SK-N-SH (cell line): ENCODE measurements at regions not wholly inside any gene's neighbourhood (a gene's known extent, or its start where the extent isn't known, plus 50 kb on each side); places are given as distances from the start of the nearest gene placed in this dataset.

Experiments used
- CTCF ChIA-PET: fragments of 300-600, 350-600 bp; formaldehyde crosslinking; extraction: SDS; loops from one replicate; lab custom pipeline; 2021; lab: Yijun Ruan, JAX
- POLR2A ChIA-PET: fragments of 350-600 bp; sonication (Branson Sonifier 250); formaldehyde crosslinking; extraction: SDS; loops from one replicate; lab custom pipeline; 2020; ENCODE audit warnings: antibody characterized with exemption, inconsistent platforms; lab: Yijun Ruan, JAX
- DNase-seq: peaks from one replicate; pipeline ENCODE4 v3.0.0; 2012
- H2AFZ ChIP-seq: fragments of 200-600 bp; sonication (generic); 2 replicates; pipeline ENCODE4 v1.8.1; 2016; ENCODE audit warnings: antibody characterized with exemption, mild to moderate bottlenecking, low read depth
- H3F3A ChIP-seq: fragments of 200-600 bp; sonication (generic); replicated peaks from 2 replicates; pipeline ENCODE3; 2016; ENCODE audit warnings: antibody characterized with exemption, mild to moderate bottlenecking; ENCODE audit not compliant: insufficient read depth
- H3K27ac ChIP-seq, 2 experiments: fragments of 200-500 bp in 1 of 2; fragments of 200-600 bp in 1 of 2; sonication (Bioruptor generic) in 1 of 2; sonication (generic), shearing (Covaris generic) in 1 of 2; 2 replicates each; pipeline versions ENCODE4 v1.5.1 to v1.6.1; 2014 to 2016; ENCODE audit warnings: low read depth in 2 of 2, inconsistent platforms in 1 of 2, low read length in 1 of 2, mild to moderate bottlenecking in 1 of 2, mixed read lengths in 1 of 2
- H3K27me3 ChIP-seq: fragments of 200-600 bp; sonication (generic), shearing (Covaris generic); 2 replicates; pipeline ENCODE4 v1.6.1; 2016; ENCODE audit warnings: mixed run types; ENCODE audit not compliant: insufficient read depth
- H3K36me3 ChIP-seq, 2 experiments: fragments of 200-500 bp in 1 of 2; fragments of 200-600 bp in 1 of 2; sonication (Bioruptor generic) in 1 of 2; sonication (generic) in 1 of 2; replicated peaks in 1 of 2; 2 replicates each; pipeline versions ENCODE3 to v1.5.1; 2014 to 2016; ENCODE audit warnings: low read length in 1 of 2, mild to moderate bottlenecking in 1 of 2; ENCODE audit not compliant: insufficient read depth in 2 of 2, control insufficient read depth in 1 of 2
- H3K4me1 ChIP-seq, 2 experiments: fragments of 200-500 bp in 1 of 2; fragments of 200-600 bp in 1 of 2; sonication (Bioruptor generic) in 1 of 2; sonication (generic), shearing (Covaris generic) in 1 of 2; 2 replicates each; pipeline versions ENCODE4 v1.5.1 to v1.6.1; 2014 to 2016; ENCODE audit warnings: low read depth in 1 of 2, low read length in 1 of 2, mixed run types in 1 of 2; ENCODE audit not compliant: insufficient read depth in 2 of 2, control insufficient read depth in 1 of 2
- H3K4me2 ChIP-seq: fragments of 200-600 bp; sonication (generic), shearing (Covaris generic); 2 replicates; pipeline ENCODE4 v1.6.1; 2017; ENCODE audit warnings: mixed run types
- H3K4me3 ChIP-seq, 2 experiments: fragments of 200-500 bp in 1 of 2; fragments of 200-600 bp in 1 of 2; sonication (Bioruptor generic) in 1 of 2; sonication (generic), shearing (Covaris generic) in 1 of 2; 2 replicates each; pipeline versions ENCODE4 v1.5.1 to v1.8.1; 2014 to 2016; ENCODE audit warnings: low read depth in 2 of 2, inconsistent platforms in 1 of 2, low read length in 1 of 2, mild to moderate bottlenecking in 1 of 2, mixed read lengths in 1 of 2, moderate library complexity in 1 of 2
- H3K79me2 ChIP-seq: fragments of 200-600 bp; sonication (generic); 2 replicates; pipeline ENCODE4 v1.8.1; 2017; ENCODE audit warnings: mild to moderate bottlenecking; ENCODE audit not compliant: insufficient read depth
- H3K9ac ChIP-seq: fragments of 200-600 bp; sonication (generic); 2 replicates; pipeline ENCODE4 v1.6.1; 2017; ENCODE audit warnings: mixed run types
- H3K9me2 ChIP-seq: fragments of 200-600 bp; sonication (generic); 2 replicates; pipeline ENCODE4 v1.6.1; 2017; ENCODE audit warnings: mixed run types
- H3K9me3 ChIP-seq: fragments of 200-600 bp; sonication (generic); 2 replicates; pipeline ENCODE4 v1.6.1; 2017; ENCODE audit warnings: mixed run types, mild to moderate bottlenecking, moderate library complexity
- H4K20me1 ChIP-seq: fragments of 200-600 bp; sonication (generic); 2 replicates; pipeline ENCODE4 v1.6.1; 2017; ENCODE audit warnings: mild to moderate bottlenecking, mixed run types; ENCODE audit not compliant: insufficient read depth
- CTCF ChIP-seq: fragments of 200-600 bp; sonication (generic); IDR thresholded peaks from 2 replicates; pipeline ENCODE4 v1.6.1; 2017; ENCODE audit warnings: antibody characterized with exemption, mild to moderate bottlenecking, moderate library complexity
- FOSL2 ChIP-seq: IDR thresholded peaks from 2 replicates; pipeline ENCODE4 v1.4.0; 2012; ENCODE audit warnings: low read depth, mild to moderate bottlenecking, moderate library complexity, borderline replicate concordance
- GATA2 ChIP-seq: sonication (generic); formaldehyde crosslinking; IDR thresholded peaks from 2 replicates; pipeline ENCODE4 v1.5.0; 2020; ENCODE audit warnings: mild to moderate bottlenecking, missing genetic modification reagents
- MAX ChIP-seq: IDR thresholded peaks from 2 replicates; pipeline ENCODE4 v1.4.0; 2012; ENCODE audit warnings: low read depth
- NRF1 ChIP-seq: IDR thresholded peaks from 2 replicates; pipeline ENCODE4 v1.6.1; 2012; ENCODE audit warnings: low read depth, mild to moderate bottlenecking, low read length
- POLR2AphosphoS5 ChIP-seq: IDR thresholded peaks from 2 replicates; pipeline ENCODE4 v1.6.1; 2012; ENCODE audit warnings: low read depth, low read length
- REST ChIP-seq: IDR thresholded peaks from 2 replicates; pipeline ENCODE4 v1.6.1; 2012; ENCODE audit warnings: mild to moderate bottlenecking, low read depth, low read length, moderate library complexity
- RFX5 ChIP-seq: IDR thresholded peaks from 2 replicates; pipeline ENCODE4 v1.6.1; 2012; ENCODE audit warnings: mild to moderate bottlenecking, improper control_type of control experiment, low read length
- SIN3A ChIP-seq: IDR thresholded peaks from 2 replicates; pipeline ENCODE4 v1.6.1; 2012; ENCODE audit warnings: low read depth, mild to moderate bottlenecking, low read length, moderate library complexity, borderline replicate concordance
- TCF12 ChIP-seq: IDR thresholded peaks from 2 replicates; pipeline ENCODE4 v1.4.0; 2012
- USF1 ChIP-seq: IDR thresholded peaks from 2 replicates; pipeline ENCODE4 v1.4.0; 2012; ENCODE audit warnings: low read depth, borderline replicate concordance
- USF2 ChIP-seq: fragments of 150-350 bp; IDR thresholded peaks from 2 replicates; pipeline ENCODE4 v1.6.1; 2017; ENCODE audit warnings: antibody characterized with exemption, low read length, low read depth, borderline replicate concordance
- YY1 ChIP-seq: IDR thresholded peaks from 2 replicates; pipeline ENCODE4 v1.4.0; 2012; ENCODE audit warnings: low read depth, mild to moderate bottlenecking
- WGBS: methylation state at CpG from one replicate; pipeline ENCODE4 v1.1.6; 2017; ENCODE audit warnings: low lambda C conversion rate; 5-methylcytosine and 5-hydroxymethylcytosine counted together

GRCh38 chr5:145632701-145633100, 202.4 kb downstream of the PRELID2 start:
- DNase-seq: no peak
- Histone ChIP-seq H3K9me3 (no peaks in the 10 kb centered on the region), H3K9ac (no peak overlapping the region), H3K36me3 (no peaks in the 10 kb centered on the region), H2AFZ (no peak overlapping the region), H3K27ac (no peak overlapping the region), H4K20me1 (no peaks in the 10 kb centered on the region), H3K4me3 (no peak overlapping the region), H3K27me3 (no peaks in the 10 kb centered on the region), H3K9me2 (no peaks in the 10 kb centered on the region), H3K4me1 (no peaks in the 10 kb centered on the region; a peak in 2 of 4 replicates), H3K79me2 (no peaks in the 10 kb centered on the region), H3K4me2 (no peak overlapping the region), H3F3A (no peaks in the 10 kb centered on the region)
- ChIA-PET POLR2A (no interaction called here), CTCF (no interaction called here)
- 31% methylated on average over 1 of the region's 1 CpG for WGBS
- TF ChIP-seq NRF1 (no peak), USF2 (no peak), CTCF (no peak), TCF12 (no peak), MAX (no peak), REST (no peak), FOSL2 (no peak), USF1 (no peak), POLR2AphosphoS5 (no peak), RFX5 (no peak), SIN3A (no peak), GATA2 (CRISPR knock-in tag) (no peak), YY1 (no peak)
